NCI-H1436 (cell line): ENCODE measurements at regions not wholly inside any gene's neighbourhood (a gene's known extent, or its start where the extent isn't known, plus 50 kb on each side); places are given as distances from the start of the nearest gene placed in this dataset.

Experiments used
- DNase-seq: peaks from one replicate; lab custom pipeline; 2025; lab: John Stamatoyannopoulos, UW

- no peak for DNase-seq
Measured at GRCh38 chr1:25080294-25081209, 150.5 kb upstream of the RUNX3 start.

GRCh38 chr1:25079048-25079447, 149.0 kb upstream of the RUNX3 start:
- no peak for DNase-seq

GRCh38 chr1:25074351-25075227, 144.5 kb upstream of the RUNX3 start:
- DNase-seq, result no peak

GRCh38 chr1:25073640-25074270, 143.7 kb upstream of the RUNX3 start:
- DNase-seq, result no peak

GRCh38 chr1:25072461-25072860, 142.4 kb upstream of the RUNX3 start:
- no peak for DNase-seq

GRCh38 chr1:25068829-25069228, 138.8 kb upstream of the RUNX3 start:
- DNase-seq, result no peak

GRCh38 chr1:25068316-25068715, 138.2 kb upstream of the RUNX3 start:
- DNase-seq, result no peak

- no peak for DNase-seq
Measured at GRCh38 chr1:25067518-25068251, 137.6 kb upstream of the RUNX3 start.

GRCh38 chr1:25066731-25067517, 136.8 kb upstream of the RUNX3 start:
- no peak for DNase-seq

- no peak for DNase-seq
Measured at GRCh38 chr1:25066256-25066655, 136.2 kb upstream of the RUNX3 start.

GRCh38 chr1:25065795-25066238, 135.7 kb upstream of the RUNX3 start:
- no peak for DNase-seq

- DNase-seq, result no peak
Measured at GRCh38 chr1:25065321-25065721, 135.2 kb upstream of the RUNX3 start.

- no peak for DNase-seq
Measured at GRCh38 chr1:25064465-25065240, 134.6 kb upstream of the RUNX3 start.

GRCh38 chr1:25063591-25064416, 133.7 kb upstream of the RUNX3 start:
- DNase-seq, result peak; percentile 6

- DNase-seq, result no peak
Measured at GRCh38 chr1:25062621-25063255, 132.7 kb upstream of the RUNX3 start.

- no peak for DNase-seq
Measured at GRCh38 chr1:25061261-25061995, 131.4 kb upstream of the RUNX3 start.

- no peak for DNase-seq
Measured at GRCh38 chr1:25057188-25057587, 127.1 kb upstream of the RUNX3 start.

- DNase-seq, result no peak
Measured at GRCh38 chr1:25056536-25056935, 126.5 kb upstream of the RUNX3 start.
